T-cell (primary cell): ENCODE measurements at regions not wholly inside any gene's neighbourhood (a gene's known extent, or its start where the extent isn't known, plus 50 kb on each side); places are given as distances from the start of the nearest gene placed in this dataset.

ENCODE experiments used
- ATAC-seq, 4 experiments: fragments of 200-7000 bp in 3 of 4; fragments of 150-1000 bp in 1 of 4; cut with Tn5 transposase; replicated peaks in 1 of 4; 1 replicate in 3 of 4; 2 replicates in 1 of 4; pipeline ENCODE4 v1.10.0; 2021; ENCODE audit warnings: moderate library complexity in 3 of 4, mild to moderate bottlenecking in 2 of 4, moderate number of reproducible peaks in 1 of 4
- CTCF ChIA-PET, 2 donors: fragments of 300-600 bp; sonication (Branson Sonifier 250); formaldehyde crosslinking; loops; one replicate each; lab custom pipeline; 2022; ENCODE audit warnings: antibody characterized with exemption in 2 of 2; lab: Charles Lee
- POLR2A ChIA-PET, 2 donors: fragments of 300-600 bp; sonication (Branson Sonifier 250); formaldehyde crosslinking; loops; one replicate each; lab custom pipeline; 2022; ENCODE audit warnings: antibody characterized with exemption in 2 of 2; lab: Charles Lee
- DNase-seq, 35 experiments: peaks; one replicate each; pipeline versions ENCODE4 v3.0.0 to v3.0.0-alpha.2; 2013 to 2023
- H3K27ac ChIP-seq: one replicate; pipeline ENCODE4 v1.5.1; 2013; ENCODE audit warnings: low read length
- H3K27me3 ChIP-seq, 2 experiments: replicated peaks in 1 of 2; 1 replicate in 1 of 2; 2 replicates in 1 of 2; pipeline versions ENCODE4 v1.6.1 to v1.7.0; 2013; ENCODE audit warnings: low read length in 1 of 2, mixed read lengths in 1 of 2; ENCODE audit not compliant: control insufficient read depth in 2 of 2, insufficient read depth in 2 of 2; ENCODE audit errors: extremely low read depth in 1 of 2
- H3K36me3 ChIP-seq, 2 donors: 1 replicate in 1 of 2; 2 replicates in 1 of 2; pipeline versions ENCODE4 v1.6.1 to v1.7.0; 2013; ENCODE audit warnings: low read length in 1 of 2; ENCODE audit not compliant: control insufficient read depth in 2 of 2, insufficient read depth in 1 of 2; ENCODE audit errors: extremely low read depth in 1 of 2
- H3K4me1 ChIP-seq, 2 experiments: 1 replicate in 1 of 2; 2 replicates in 1 of 2; pipeline versions ENCODE4 v1.6.1 to v1.7.0; 2013; ENCODE audit warnings: low read length in 2 of 2, mixed read lengths in 1 of 2; ENCODE audit not compliant: insufficient read depth in 2 of 2, control insufficient read depth in 1 of 2; ENCODE audit errors: extremely low read depth in 1 of 2
- H3K4me3 ChIP-seq, 2 donors: 1 replicate in 1 of 2; 2 replicates in 1 of 2; pipeline versions ENCODE4 v1.5.1 to v1.7.0; 2013; ENCODE audit warnings: mild to moderate bottlenecking in 2 of 2, low read length in 1 of 2, moderate library complexity in 1 of 2; ENCODE audit not compliant: control insufficient read depth in 1 of 2; ENCODE audit errors: extremely low read depth in 1 of 2
- H3K9me3 ChIP-seq: 2 replicates; pipeline ENCODE4 v1.7.0; 2013
- H3K27ac Mint-ChIP-seq, 2 donors: one replicate each; pipeline ENCODE4 v1.8.0; 2020 to 2021; ENCODE audit warnings: mild to moderate bottlenecking in 2 of 2, mixed read lengths in 2 of 2
- H3K27me3 Mint-ChIP-seq, 2 donors: one replicate each; pipeline ENCODE4 v1.8.0; 2021 to 2022; ENCODE audit warnings: mixed read lengths in 2 of 2
- H3K36me3 Mint-ChIP-seq: one replicate; pipeline ENCODE4 v1.8.0; 2021; ENCODE audit warnings: mixed read lengths
- H3K4me1 Mint-ChIP-seq, 3 donors: one replicate each; pipeline ENCODE4 v1.8.0; 2020 to 2022; ENCODE audit warnings: mixed read lengths in 3 of 3, mild to moderate bottlenecking in 1 of 3
- H3K4me3 Mint-ChIP-seq, 3 donors: one replicate each; pipeline ENCODE4 v1.8.0; 2020 to 2022; ENCODE audit warnings: mild to moderate bottlenecking in 3 of 3, mixed read lengths in 3 of 3, moderate library complexity in 3 of 3
- H3K9me3 Mint-ChIP-seq, 3 donors: one replicate each; pipeline ENCODE4 v1.8.0; 2020 to 2022; ENCODE audit warnings: mixed read lengths in 3 of 3
- WGBS: methylation state at CpG from one replicate; pipeline ENCODE4 v1.1.5; 2013; ENCODE audit warnings: missing lambda C conversion rate; ENCODE audit not compliant: insufficient coverage; 5-methylcytosine and 5-hydroxymethylcytosine counted together

GRCh38 chr19:16012552-16012951 lies 63.7 kb upstream of the TPM4 start:
- no peaks in the 10 kb centered on the region for H3K27me3 Mint-ChIP-seq
- ChIA-PET CTCF (no interaction called here), POLR2A (no interaction called here)
- no peak overlapping the region for H3K27ac ChIP-seq
- ATAC-seq (no peak), DNase-seq (no peak)
- H3K9me3 Mint-ChIP-seq: no peaks in the 10 kb centered on the region
- no peaks in the 10 kb centered on the region for H3K9me3 ChIP-seq
- H3K36me3 ChIP-seq: no peaks in the 10 kb centered on the region
- 89% methylated on average over 4 of the region's 4 CpGs for WGBS
- H3K4me3 Mint-ChIP-seq: no peak overlapping the region
- H3K4me3 ChIP-seq: no peak overlapping the region
- no peaks in the 10 kb centered on the region for H3K4me1 Mint-ChIP-seq
- H3K36me3 Mint-ChIP-seq: no peaks in the 10 kb centered on the region
- H3K27ac Mint-ChIP-seq: no peak overlapping the region
- no peaks in the 10 kb centered on the region for H3K27me3 ChIP-seq
- H3K4me1 ChIP-seq: no peaks in the 10 kb centered on the region

GRCh38 chr19:16013181-16013850 lies 63.0 kb upstream of the TPM4 start:
- Mint-ChIP-seq H3K4me1 (no peaks in the 10 kb centered on the region), H3K36me3 (no peaks in the 10 kb centered on the region), H3K27ac (no peak overlapping the region), H3K4me3 (no peak overlapping the region), H3K27me3 (no peaks in the 10 kb centered on the region), H3K9me3 (no peaks in the 10 kb centered on the region)
- DNase-seq (no peak), ATAC-seq (no peak)
- H3K36me3 ChIP-seq: no peaks in the 10 kb centered on the region
- H3K9me3 ChIP-seq: no peaks in the 10 kb centered on the region
- ChIA-PET CTCF (no interaction called here), POLR2A (no interaction called here)
- no peaks in the 10 kb centered on the region for H3K27me3 ChIP-seq
- no peak overlapping the region for H3K27ac ChIP-seq
- whole genome bisulfite sequencing: 79% methylated on average over 11 of the region's 11 CpGs
- no peak overlapping the region for H3K4me3 ChIP-seq
- H3K4me1 ChIP-seq: no peaks in the 10 kb centered on the region

GRCh38 chr19:16013851-16014840 lies 62.1 kb upstream of the TPM4 start:
- no peaks in the 10 kb centered on the region for H3K27me3 Mint-ChIP-seq
- H3K27ac ChIP-seq: no peak overlapping the region
- ChIA-PET POLR2A (no interaction called here), CTCF (no interaction called here)
- WGBS: 96% methylated on average over 16 of the region's 31 CpGs
- peak in 1 of 35 experiments; percentile 5 for DNase-seq
- ATAC-seq: no peak
- peaks cover 0 to 5% of the 10 kb centered on the region in 2 experiments for H3K27me3 ChIP-seq
- no peaks in the 10 kb centered on the region for H3K36me3 Mint-ChIP-seq
- H3K4me1 Mint-ChIP-seq: no peaks in the 10 kb centered on the region
- H3K36me3 ChIP-seq: no peaks in the 10 kb centered on the region
- H3K9me3 Mint-ChIP-seq: no peaks in the 10 kb centered on the region
- H3K4me3 ChIP-seq: no peak overlapping the region
- no peaks in the 10 kb centered on the region for H3K4me1 ChIP-seq
- H3K4me3 Mint-ChIP-seq: no peak overlapping the region
- H3K27ac Mint-ChIP-seq: no peak overlapping the region
- H3K9me3 ChIP-seq: no peaks in the 10 kb centered on the region

- peaks cover 0 to 13% of the 10 kb centered on the region in 2 experiments for H3K27me3 ChIP-seq
- no peaks in the 10 kb centered on the region for H3K9me3 Mint-ChIP-seq
- no peaks in the 10 kb centered on the region for H3K36me3 ChIP-seq
- POLR2A ChIA-PET: no interaction called here
- H3K4me3 Mint-ChIP-seq: no peak overlapping the region
- WGBS: 91% methylated on average over 17 of the region's 19 CpGs
- ATAC-seq (no peak), DNase-seq (peak in 1 of 35 experiments; percentile 19)
- H3K4me3 ChIP-seq: no peak overlapping the region
- H3K4me1 ChIP-seq: no peaks in the 10 kb centered on the region
- no peaks in the 10 kb centered on the region for H3K36me3 Mint-ChIP-seq
- no peak overlapping the region for H3K27ac Mint-ChIP-seq
- no peaks in the 10 kb centered on the region for H3K4me1 Mint-ChIP-seq
- CTCF ChIA-PET: no interaction called here
- H3K27me3 Mint-ChIP-seq: no peaks in the 10 kb centered on the region
- H3K9me3 ChIP-seq: no peaks in the 10 kb centered on the region
- no peak overlapping the region for H3K27ac ChIP-seq
Measured at GRCh38 chr19:16014923-16015804, 61.1 kb upstream of the TPM4 start.

DNA sequence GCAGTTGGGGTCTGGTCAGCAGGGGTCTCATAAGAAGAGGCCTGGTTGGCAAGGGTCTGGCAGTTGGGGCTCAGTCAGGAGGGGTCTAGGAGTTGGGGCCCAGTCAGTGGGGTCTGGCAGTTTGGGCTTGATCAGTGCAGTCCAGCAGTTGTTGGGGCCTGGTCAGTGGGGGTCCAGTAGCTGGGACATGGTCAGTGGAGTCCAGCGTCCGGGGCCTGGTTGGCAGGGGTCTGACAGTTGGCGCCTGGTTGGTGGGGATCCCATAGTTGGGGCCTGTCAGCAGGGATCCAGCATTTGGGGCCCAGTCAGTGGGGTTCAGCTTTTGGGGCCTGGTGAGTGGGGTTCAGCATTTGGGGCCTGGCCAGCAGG lies 60.5 kb upstream of the TPM4 start:
- Histone ChIP-seq H3K27ac (no peak overlapping the region), H3K27me3 (peaks cover 0 to 16% of the 10 kb centered on the region in 2 experiments), H3K9me3 (no peaks in the 10 kb centered on the region), H3K4me1 (no peaks in the 10 kb centered on the region), H3K36me3 (no peaks in the 10 kb centered on the region), H3K4me3 (no peak overlapping the region)
- Mint-ChIP-seq H3K27ac (no peak overlapping the region), H3K4me3 (no peak overlapping the region), H3K36me3 (no peaks in the 10 kb centered on the region), H3K4me1 (no peaks in the 10 kb centered on the region), H3K9me3 (no peaks in the 10 kb centered on the region), H3K27me3 (no peaks in the 10 kb centered on the region)
- POLR2A ChIA-PET: no interaction called here
- WGBS: 58% methylated on average over 3 of the region's 3 CpGs
- ATAC-seq (no peak), DNase-seq (peak in 1 of 35 experiments; percentile 19)
- CTCF ChIA-PET: no interaction called here
